ENCODE measurements at regions not wholly inside any gene's neighbourhood (a gene's known extent, or its start where the extent isn't known, plus 50 kb on each side); places are given as distances from the start of the nearest gene placed in this dataset.

- DNase-seq = no peak
- Histone ChIP-seq H3K27me3 (ENCODE audit: insufficient read depth, low read length) (no peaks in the 10 kb centered on the region), H3K4me1 (ENCODE audit: insufficient read depth, low read length) (no peaks in the 10 kb centered on the region), H3K9me3 (ENCODE audit: control insufficient read depth in 1 of 2, low read length in 2 of 2) (no peaks in the 10 kb centered on the region), H3K4me3 (ENCODE audit: low read length in 2 of 2) (no peak overlapping the region), H3K36me3 (ENCODE audit: insufficient read depth, low read length) (no peaks in the 10 kb centered on the region), H3K27ac (ENCODE audit: low read depth, low read length) (no peak overlapping the region)
- Mint-ChIP-seq H3K4me1 (no peaks in the 10 kb centered on the region), H3K9me3 (peaks cover 0 to 8% (median 1%) of the 10 kb centered on the region in 8 donors), H3K36me3 (no peaks in the 10 kb centered on the region), H3K27ac (no peak overlapping the region), H3K27me3 (peaks cover 51% of the 10 kb centered on the region in 2 donors), H3K4me3 (no peak overlapping the region)
- CTCF ChIA-PET (ENCODE audit: partially characterized antibody) = no interaction called here
- POLR2A ChIA-PET (ENCODE audit: partially characterized antibody) = no interaction called here
- intact Hi-C loops (cut with micrococcal nuclease) = loop anchor here (10.0 kb wide), 1 partner anchor 54 kb away; no protein-coding TSS in a partner anchor
Measured at GRCh38 chr6:28720357-28721231, 194.9 kb downstream of the GPX5 start.

- Histone ChIP-seq H3K4me1 (ENCODE audit: insufficient read depth, low read length) (no peaks in the 10 kb centered on the region), H3K27me3 (ENCODE audit: insufficient read depth, low read length) (no peaks in the 10 kb centered on the region), H3K36me3 (ENCODE audit: insufficient read depth, low read length) (no peaks in the 10 kb centered on the region), H3K9me3 (ENCODE audit: control insufficient read depth in 1 of 2, low read length in 2 of 2) (no peaks in the 10 kb centered on the region), H3K4me3 (ENCODE audit: low read length in 2 of 2) (no peak overlapping the region), H3K27ac (ENCODE audit: low read depth, low read length) (no peak overlapping the region)
- no peak for DNase-seq
- H3K27ac Mint-ChIP-seq = no peak overlapping the region
- intact Hi-C loops (cut with micrococcal nuclease) = loop anchor here (10.0 kb wide), 1 partner anchor 53 kb away; no protein-coding TSS in a partner anchor
- ChIA-PET POLR2A (ENCODE audit: partially characterized antibody) (no interaction called here), CTCF (ENCODE audit: partially characterized antibody) (no interaction called here)
- no peaks in the 10 kb centered on the region for H3K4me1 Mint-ChIP-seq
- H3K27me3 Mint-ChIP-seq = peaks cover 52 to 57% of the 10 kb centered on the region in 2 donors
- H3K4me3 Mint-ChIP-seq = no peak overlapping the region
- H3K9me3 Mint-ChIP-seq = peaks cover 0 to 8% (median 3%) of the 10 kb centered on the region in 8 donors
- H3K36me3 Mint-ChIP-seq = no peaks in the 10 kb centered on the region
Measured at GRCh38 chr6:28721372-28721771, 195.7 kb downstream of the GPX5 start.

- H3K4me3 ChIP-seq (ENCODE audit: low read length in 2 of 2) = no peak overlapping the region
- peaks cover 0 to 8% of the 10 kb centered on the region in 2 donors for H3K36me3 Mint-ChIP-seq
- ChIA-PET CTCF (ENCODE audit: partially characterized antibody) (no interaction called here), POLR2A (ENCODE audit: partially characterized antibody) (no interaction called here)
- no peak overlapping the region for H3K27ac Mint-ChIP-seq
- no peak overlapping the region for H3K4me3 Mint-ChIP-seq
- peaks cover 7 to 16% (median 11%) of the 10 kb centered on the region in 4 donors for H3K4me1 Mint-ChIP-seq
- no peak for DNase-seq
- H3K9me3 Mint-ChIP-seq = peaks cover 0 to 30% (median 17%) of the 10 kb centered on the region in 8 donors
- H3K9me3 ChIP-seq (ENCODE audit: control insufficient read depth in 1 of 2, low read length in 2 of 2) = no peaks in the 10 kb centered on the region
- peaks cover 53 to 65% of the 10 kb centered on the region in 2 donors for H3K27me3 Mint-ChIP-seq
- peaks cover 4% of the 10 kb centered on the region for H3K27me3 ChIP-seq (ENCODE audit: insufficient read depth, low read length)
- no peaks in the 10 kb centered on the region for H3K36me3 ChIP-seq (ENCODE audit: insufficient read depth, low read length)
- no peak overlapping the region for H3K27ac ChIP-seq (ENCODE audit: low read depth, low read length)
- intact Hi-C loops (cut with micrococcal nuclease) = loop anchor here (10.0 kb wide), 1 partner anchor 50 kb away; no protein-coding TSS in a partner anchor
- H3K4me1 ChIP-seq (ENCODE audit: insufficient read depth, low read length) = peaks cover 10% of the 10 kb centered on the region
Measured at GRCh38 chr6:28724395-28724794, 198.7 kb downstream of the GPX5 start.

GRCh38 chr6:28725274-28725809, 198.4 kb downstream of the TRIM27 start:
- peaks cover 0 to 36% (median 24%) of the 10 kb centered on the region in 8 donors for H3K9me3 Mint-ChIP-seq
- intact Hi-C loops (cut with micrococcal nuclease) = loop anchor here (10.0 kb wide), 1 partner anchor 49 kb away; no protein-coding TSS in a partner anchor

GRCh38 chr6:28725890-28726348, 197.9 kb downstream of the TRIM27 start:
- DNase-seq = no peak
- H3K27me3 ChIP-seq (ENCODE audit: insufficient read depth, low read length) = peaks cover 4% of the 10 kb centered on the region
- H3K36me3 Mint-ChIP-seq = peaks cover 0 to 9% of the 10 kb centered on the region in 2 donors
- H3K4me3 Mint-ChIP-seq = no peak overlapping the region
- intact Hi-C loops (cut with micrococcal nuclease) = loop anchor here (10.0 kb wide), 1 partner anchor 49 kb away; no protein-coding TSS in a partner anchor
- no peak overlapping the region for H3K27ac Mint-ChIP-seq
- no peaks in the 10 kb centered on the region for H3K36me3 ChIP-seq (ENCODE audit: insufficient read depth, low read length)
- H3K27me3 Mint-ChIP-seq = peaks cover 51 to 68% of the 10 kb centered on the region in 2 donors
- H3K4me1 ChIP-seq (ENCODE audit: insufficient read depth, low read length) = peaks cover 10% of the 10 kb centered on the region
- no peak overlapping the region for H3K4me3 ChIP-seq (ENCODE audit: low read length in 2 of 2)
- no peak overlapping the region for H3K27ac ChIP-seq (ENCODE audit: low read depth, low read length)
- POLR2A ChIA-PET (ENCODE audit: partially characterized antibody) = no interaction called here
- CTCF ChIA-PET (ENCODE audit: partially characterized antibody) = no interaction called here
- H3K9me3 ChIP-seq (ENCODE audit: control insufficient read depth in 1 of 2, low read length in 2 of 2) = no peaks in the 10 kb centered on the region
- peaks cover 9 to 22% (median 15%) of the 10 kb centered on the region in 4 donors for H3K4me1 Mint-ChIP-seq
- peaks cover 0 to 40% (median 29%) of the 10 kb centered on the region in 8 donors for H3K9me3 Mint-ChIP-seq

More at GRCh38 chr6:28725274-28725809, 198.4 kb downstream of the TRIM27 start:
- Mint-ChIP-seq H3K4me1 (peaks cover 7 to 22% (median 15%) of the 10 kb centered on the region in 4 donors), H3K27ac (no peak overlapping the region), H3K4me3 (no peak overlapping the region), H3K27me3 (peaks cover 55 to 66% of the 10 kb centered on the region in 2 donors), H3K36me3 (peaks cover 0 to 9% of the 10 kb centered on the region in 2 donors)
- ChIA-PET POLR2A (ENCODE audit: partially characterized antibody) (no interaction called here), CTCF (ENCODE audit: partially characterized antibody) (no interaction called here)
- Histone ChIP-seq H3K27ac (ENCODE audit: low read depth, low read length) (no peak overlapping the region), H3K4me1 (ENCODE audit: insufficient read depth, low read length) (peaks cover 10% of the 10 kb centered on the region), H3K27me3 (ENCODE audit: insufficient read depth, low read length) (peaks cover 4% of the 10 kb centered on the region), H3K36me3 (ENCODE audit: insufficient read depth, low read length) (no peaks in the 10 kb centered on the region), H3K4me3 (ENCODE audit: low read length in 2 of 2) (no peak overlapping the region), H3K9me3 (ENCODE audit: control insufficient read depth in 1 of 2, low read length in 2 of 2) (no peaks in the 10 kb centered on the region)
- DNase-seq = no peak

GRCh38 chr6:28726569-28727309, 197.0 kb downstream of the TRIM27 start:
- Mint-ChIP-seq H3K4me1 (peaks cover 9 to 22% (median 15%) of the 10 kb centered on the region in 4 donors), H3K9me3 (peaks cover 0 to 45% (median 31%) of the 10 kb centered on the region in 8 donors), H3K27ac (no peak overlapping the region), H3K36me3 (peaks cover 0 to 9% of the 10 kb centered on the region in 2 donors), H3K4me3 (peak overlapping the region in 1 of 8 donors; percentile 26), H3K27me3 (peaks cover 54 to 71% of the 10 kb centered on the region in 2 donors)
- H3K27me3 ChIP-seq (ENCODE audit: insufficient read depth, low read length) = peaks cover 9% of the 10 kb centered on the region
- H3K27ac ChIP-seq (ENCODE audit: low read depth, low read length) = no peak overlapping the region
- DNase-seq = no peak
- no peak overlapping the region for H3K4me3 ChIP-seq (ENCODE audit: low read length in 2 of 2)
- H3K36me3 ChIP-seq (ENCODE audit: insufficient read depth, low read length) = no peaks in the 10 kb centered on the region
- intact Hi-C loops (cut with micrococcal nuclease) = loop anchor here (10.0 kb wide), 1 partner anchor 48 kb away; no protein-coding TSS in a partner anchor
- POLR2A ChIA-PET (ENCODE audit: partially characterized antibody) = no interaction called here
- H3K9me3 ChIP-seq (ENCODE audit: control insufficient read depth in 1 of 2, low read length in 2 of 2) = no peaks in the 10 kb centered on the region
- H3K4me1 ChIP-seq (ENCODE audit: insufficient read depth, low read length) = peaks cover 10% of the 10 kb centered on the region
- CTCF ChIA-PET (ENCODE audit: partially characterized antibody) = no interaction called here

All from CD4-positive, alpha-beta memory T cell (primary cell).